PC-3 (cell line): ENCODE measurements at regions not wholly inside any gene's neighbourhood (a gene's known extent, or its start where the extent isn't known, plus 50 kb on each side); places are given as distances from the start of the nearest gene placed in this dataset.
A peak's percentile ranks its signal among the peaks of the same experiment; 100 is the strongest.
"Not testable (repeated sequence)": the region's sequence is repeated elsewhere in the genome, so short reads cannot be mapped to it uniquely, and the experiment has no call there.

Experiments used
- ATAC-seq: fragments of 200-7000 bp; cut with Tn5 transposase; 2 replicates; pipeline ENCODE4 v1.9.1; 2020; ENCODE audit warnings: mild to moderate bottlenecking, moderate library complexity
- BruUV-seq: library from RNA; stranded (reverse); fragments of 400-500 nt; replicated peaks from 2 replicates; lab custom pipeline; 2021; lab: Mats Ljungman, UMichigan
- CTCF ChIA-PET: fragments of 300-600 bp; sonication (Branson Sonifier 250); formaldehyde crosslinking; loops from one replicate; lab custom pipeline; 2022; ENCODE audit warnings: antibody characterized with exemption; lab: Charles Lee
- POLR2A ChIA-PET: fragments of 300-600 bp; sonication (Branson Sonifier 250); formaldehyde crosslinking; loops from one replicate; lab custom pipeline; 2022; ENCODE audit warnings: antibody characterized with exemption; ENCODE audit not compliant: unreplicated experiment; lab: Charles Lee
- DNase-seq: peaks from one replicate; pipeline ENCODE4 v3.0.0-alpha.2; 2015
- H2AFZ ChIP-seq: fragments of 300-600 bp; sonication (generic); 2 replicates; pipeline ENCODE4 v1.6.0; 2016; ENCODE audit warnings: antibody characterized with exemption, low read length
- H3F3A ChIP-seq: fragments of 300-600 bp; sonication (generic); one replicate; pipeline ENCODE4 v1.6.0; 2017; ENCODE audit warnings: antibody characterized with exemption, low read length, control low read depth, mild to moderate bottlenecking; ENCODE audit not compliant: unreplicated experiment
- H3K27ac ChIP-seq: fragments of 300-600 bp; sonication (generic); 2 replicates; pipeline ENCODE4 v1.5.1; 2016; ENCODE audit warnings: mild to moderate bottlenecking, low read length
- H3K27me3 ChIP-seq: fragments of 300-600 bp; sonication (generic); 2 replicates; pipeline ENCODE4 v1.6.1; 2016; ENCODE audit warnings: low read length, mixed read lengths
- H3K36me3 ChIP-seq: fragments of 300-600 bp; sonication (generic); 2 replicates; pipeline ENCODE4 v1.6.1; 2016; ENCODE audit warnings: low read depth, mixed run types, low read length, mixed read lengths
- H3K4me1 ChIP-seq: fragments of 300-600 bp; sonication (generic); 2 replicates; pipeline ENCODE4 v1.5.1; 2016; ENCODE audit warnings: low read length; ENCODE audit not compliant: insufficient read depth
- H3K4me2 ChIP-seq: fragments of 300-600 bp; sonication (generic); 2 replicates; pipeline ENCODE4 v1.6.0; 2016; ENCODE audit warnings: low read length
- H3K4me3 ChIP-seq: fragments of 300-600 bp; sonication (generic); 2 replicates; pipeline ENCODE4 v1.5.1; 2016; ENCODE audit warnings: mild to moderate bottlenecking, low read length, mixed read lengths
- H3K79me2 ChIP-seq: fragments of 300-600 bp; sonication (generic); 2 replicates; pipeline ENCODE4 v1.6.1; 2017; ENCODE audit warnings: low read length, mixed read lengths
- H3K9ac ChIP-seq: fragments of 300-600 bp; sonication (generic); 2 replicates; pipeline ENCODE4 v1.6.0; 2016; ENCODE audit warnings: mild to moderate bottlenecking, low read length
- H3K9me2 ChIP-seq: fragments of 300-600 bp; sonication (generic); replicated peaks from 2 replicates; pipeline ENCODE4 v1.6.1; 2016; ENCODE audit warnings: mixed run types, low read length, mixed read lengths
- H3K9me3 ChIP-seq: fragments of 300-600 bp; sonication (generic); 2 replicates; pipeline ENCODE4 v1.6.1; 2016; ENCODE audit warnings: low read length, mixed read lengths
- H4K20me1 ChIP-seq: fragments of 300-600 bp; sonication (generic); 2 replicates; pipeline ENCODE4 v1.6.1; 2016; ENCODE audit warnings: low read length, mixed read lengths
- CTCF ChIP-seq: fragments of 300-600 bp; sonication (generic); conservative IDR thresholded peaks from 2 replicates; pipeline ENCODE4 v1.5.1; 2017; ENCODE audit warnings: antibody characterized with exemption, low read depth, mild to moderate bottlenecking, low read length
- EZH2phosphoT487 ChIP-seq: fragments of 300-600 bp; sonication (generic); IDR thresholded peaks from 2 replicates; pipeline ENCODE4 v1.6.1; 2018; ENCODE audit warnings: mild to moderate bottlenecking, antibody characterized with exemption, low read length, borderline replicate concordance
- intact Hi-C: fragments of 100-400 bp; cut with micrococcal nuclease; formaldehyde crosslinking; loops from 2 replicates; pipeline ENCODE4 v1.9.0; 2023

GRCh38 chr10:127649642-127650041 is 87.3 kb upstream of the FOXI2 start:
- intact Hi-C loops: no loop called here
- TF ChIP-seq CTCF (peak; percentile 40), EZH2phosphoT487 (no peak)
- Histone ChIP-seq H3F3A (no peaks in the 10 kb centered on the region), H3K79me2 (no peaks in the 10 kb centered on the region), H4K20me1 (no peaks in the 10 kb centered on the region), H3K9ac (no peak overlapping the region), H3K4me2 (no peak overlapping the region), H3K9me3 (no peaks in the 10 kb centered on the region), H3K27me3 (no peaks in the 10 kb centered on the region), H3K4me1 (no peaks in the 10 kb centered on the region), H3K36me3 (no peaks in the 10 kb centered on the region), H2AFZ (no peak overlapping the region), H3K9me2 (no peaks in the 10 kb centered on the region), H3K4me3 (no peak overlapping the region), H3K27ac (no peak overlapping the region)
- no TSS peak for BruUV-seq
- ChIA-PET CTCF (no interaction called here), POLR2A (no interaction called here)
- ATAC-seq: no peak
- peak; percentile 13 for DNase-seq

GRCh38 chr10:127657056-127657455 is 79.9 kb upstream of the FOXI2 start:
- Histone ChIP-seq H3F3A (no peaks in the 10 kb centered on the region), H3K9me2 (no peaks in the 10 kb centered on the region), H3K79me2 (no peaks in the 10 kb centered on the region), H3K9me3 (no peaks in the 10 kb centered on the region), H3K36me3 (no peaks in the 10 kb centered on the region), H3K4me3 (no peak overlapping the region), H3K4me1 (no peaks in the 10 kb centered on the region), H3K4me2 (no peak overlapping the region), H3K27ac (no peak overlapping the region), H2AFZ (no peak overlapping the region), H3K27me3 (no peaks in the 10 kb centered on the region), H4K20me1 (no peaks in the 10 kb centered on the region), H3K9ac (no peak overlapping the region)
- no TSS peak for BruUV-seq
- POLR2A ChIA-PET: no interaction called here
- no peak for DNase-seq
- CTCF ChIA-PET: no interaction called here
- intact Hi-C loops: no loop called here
- TF ChIP-seq CTCF: no peak
- no peak for ATAC-seq

GRCh38 chr10:127676430-127676829 is 60.6 kb upstream of the FOXI2 start:
- intact Hi-C loops, H4K20me1 ChIP-seq, DNase-seq, H3K9ac ChIP-seq, H3K79me2 ChIP-seq, H3K9me3 ChIP-seq, POLR2A ChIA-PET, H3K4me1 ChIP-seq, H3K4me3 ChIP-seq, H3F3A ChIP-seq, H3K9me2 ChIP-seq, ATAC-seq, BruUV-seq, H3K36me3 ChIP-seq, CTCF ChIA-PET, H3K27me3 ChIP-seq, H3K27ac ChIP-seq, H3K4me2 ChIP-seq, H2AFZ ChIP-seq: not testable (repeated sequence)
